ENCODE measurements at regions not wholly inside any gene's neighbourhood (a gene's known extent, or its start where the extent isn't known, plus 50 kb on each side); places are given as distances from the start of the nearest gene placed in this dataset.

DNA sequence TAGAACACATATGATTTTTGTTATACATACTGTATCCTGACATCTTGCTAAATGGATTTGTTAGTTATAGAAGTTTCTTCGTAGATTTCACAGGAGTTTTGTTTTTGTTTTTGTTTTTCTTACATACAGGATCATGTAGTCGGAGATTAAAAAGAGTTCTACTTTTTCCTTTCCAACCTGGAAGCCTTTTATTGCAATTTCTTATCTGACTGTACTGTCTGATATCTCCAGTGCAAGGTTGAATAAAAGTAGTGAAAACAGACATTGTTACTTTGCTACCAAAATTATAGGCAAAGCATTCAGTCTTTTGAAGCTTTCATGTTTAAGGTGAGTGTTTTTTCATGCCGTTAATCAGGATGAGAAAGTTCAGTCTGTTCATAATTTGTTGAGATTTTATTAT, 117.4 kb upstream of the PRSS3 start:
- TF ChIP-seq, protein P1, sequence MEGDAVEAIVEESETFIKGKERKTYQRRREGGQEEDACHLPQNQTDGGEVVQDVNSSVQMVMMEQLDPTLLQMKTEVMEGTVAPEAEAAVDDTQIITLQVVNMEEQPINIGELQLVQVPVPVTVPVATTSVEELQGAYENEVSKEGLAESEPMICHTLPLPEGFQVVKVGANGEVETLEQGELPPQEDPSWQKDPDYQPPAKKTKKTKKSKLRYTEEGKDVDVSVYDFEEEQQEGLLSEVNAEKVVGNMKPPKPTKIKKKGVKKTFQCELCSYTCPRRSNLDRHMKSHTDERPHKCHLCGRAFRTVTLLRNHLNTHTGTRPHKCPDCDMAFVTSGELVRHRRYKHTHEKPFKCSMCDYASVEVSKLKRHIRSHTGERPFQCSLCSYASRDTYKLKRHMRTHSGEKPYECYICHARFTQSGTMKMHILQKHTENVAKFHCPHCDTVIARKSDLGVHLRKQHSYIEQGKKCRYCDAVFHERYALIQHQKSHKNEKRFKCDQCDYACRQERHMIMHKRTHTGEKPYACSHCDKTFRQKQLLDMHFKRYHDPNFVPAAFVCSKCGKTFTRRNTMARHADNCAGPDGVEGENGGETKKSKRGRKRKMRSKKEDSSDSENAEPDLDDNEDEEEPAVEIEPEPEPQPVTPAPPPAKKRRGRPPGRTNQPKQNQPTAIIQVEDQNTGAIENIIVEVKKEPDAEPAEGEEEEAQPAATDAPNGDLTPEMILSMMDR (IDR thresholded peaks at IDR 0.05): no peak
- TF ChIP-seq POLR2A (IDR thresholded peaks at IDR 0.05): no peak
